H9 (cell line): ENCODE measurements at regions not wholly inside any gene's neighbourhood (a gene's known extent, or its start where the extent isn't known, plus 50 kb on each side); places are given as distances from the start of the nearest gene placed in this dataset.

Experiments
- DNase-seq: peaks from one replicate; pipeline ENCODE4 v3.0.0-alpha.2; 2017
- H2AFZ ChIP-seq: one replicate; pipeline ENCODE4 v1.6.1; 2013; ENCODE audit warnings: mild to moderate bottlenecking, low read length, control low read depth, moderate library complexity
- H2AK5ac ChIP-seq: 2 replicates; pipeline ENCODE4 v1.6.1; 2013; ENCODE audit warnings: low read length, control low read depth, mixed read lengths; ENCODE audit not compliant: insufficient read length
- H2BK120ac ChIP-seq: one replicate; pipeline ENCODE4 v1.6.1; 2013; ENCODE audit warnings: low read depth, mild to moderate bottlenecking, low read length, control low read depth, inconsistent platforms; ENCODE audit not compliant: poor library complexity, severe bottlenecking
- H2BK12ac ChIP-seq: 2 replicates; pipeline ENCODE4 v1.6.1; 2013; ENCODE audit warnings: low read length, control low read depth, mixed read lengths, low read depth; ENCODE audit not compliant: insufficient read length
- H2BK15ac ChIP-seq: 2 replicates; pipeline ENCODE4 v1.6.1; 2013; ENCODE audit warnings: low read depth, low read length, control low read depth
- H2BK20ac ChIP-seq: one replicate; pipeline ENCODE4 v1.6.1; 2013; ENCODE audit warnings: low read depth, mild to moderate bottlenecking, low read length, control low read depth, inconsistent platforms; ENCODE audit not compliant: poor library complexity, severe bottlenecking
- H2BK5ac ChIP-seq: 2 replicates; pipeline ENCODE4 v1.6.1; 2013; ENCODE audit warnings: low read length, control low read depth, mixed read lengths; ENCODE audit not compliant: insufficient read length
- H3K14ac ChIP-seq: 2 replicates; pipeline ENCODE4 v1.6.1; 2013; ENCODE audit warnings: low read length, control low read depth; ENCODE audit not compliant: insufficient read depth
- H3K18ac ChIP-seq: 2 replicates; pipeline ENCODE4 v1.6.1; 2013; ENCODE audit warnings: low read depth, mild to moderate bottlenecking, mixed read lengths, low read length, control low read depth; ENCODE audit not compliant: insufficient read length
- H3K23ac ChIP-seq: 2 replicates; pipeline ENCODE4 v1.6.1; 2013; ENCODE audit warnings: low read length, control low read depth, mixed read lengths, low read depth; ENCODE audit not compliant: insufficient read length
- H3K23me2 ChIP-seq: 2 replicates; pipeline ENCODE4 v1.6.1; 2013; ENCODE audit warnings: low read depth, mild to moderate bottlenecking, mixed read lengths, low read length, control low read depth; ENCODE audit not compliant: insufficient read length, poor library complexity, severe bottlenecking
- H3K27ac ChIP-seq: 2 replicates; pipeline ENCODE4 v1.5.1; 2013; ENCODE audit warnings: low read length, control low read depth, mixed read lengths, low read depth; ENCODE audit not compliant: insufficient read length
- H3K27me3 ChIP-seq: 2 replicates; pipeline ENCODE4 v1.6.1; 2013; ENCODE audit warnings: low read length, control low read depth, inconsistent platforms; ENCODE audit not compliant: insufficient read depth
- H3K4ac ChIP-seq: 2 replicates; pipeline ENCODE4 v1.6.1; 2013; ENCODE audit warnings: low read depth, mild to moderate bottlenecking, control low read depth, inconsistent platforms, low read length, moderate library complexity
- H3K4me1 ChIP-seq: 2 replicates; pipeline ENCODE4 v1.6.1; 2013; ENCODE audit warnings: low read length, control low read depth, inconsistent platforms; ENCODE audit not compliant: insufficient read depth
- H3K4me2 ChIP-seq: 2 replicates; pipeline ENCODE4 v1.6.1; 2013; ENCODE audit warnings: low read length, control low read depth, mixed read lengths; ENCODE audit not compliant: insufficient read length, insufficient read depth
- H3K56ac ChIP-seq: 2 replicates; pipeline ENCODE4 v1.6.1; 2013; ENCODE audit warnings: low read depth, mild to moderate bottlenecking, mixed read lengths, low read length, control low read depth; ENCODE audit not compliant: insufficient read length
- H3K79me1 ChIP-seq: 2 replicates; pipeline ENCODE4 v1.6.1; 2013; ENCODE audit warnings: low read depth, mild to moderate bottlenecking, moderate library complexity, low read length, control low read depth, inconsistent platforms; ENCODE audit not compliant: insufficient read depth, poor library complexity, severe bottlenecking
- H3K79me2 ChIP-seq: 2 replicates; pipeline ENCODE4 v1.6.1; 2013; ENCODE audit warnings: low read length, control low read depth, inconsistent platforms; ENCODE audit not compliant: insufficient read depth
- H3K9ac ChIP-seq: 2 replicates; pipeline ENCODE4 v1.6.1; 2013; ENCODE audit warnings: low read length, control low read depth, mixed read lengths; ENCODE audit not compliant: insufficient read length; ENCODE audit errors: extremely low read depth
- H3K9me3 ChIP-seq: one replicate; pipeline ENCODE4 v1.6.1; 2013; ENCODE audit warnings: low read depth, low read length, inconsistent platforms; ENCODE audit not compliant: control insufficient read depth
- H3T11ph ChIP-seq: one replicate; pipeline ENCODE4 v1.6.1; 2013; ENCODE audit warnings: mild to moderate bottlenecking, low read length, control low read depth, inconsistent platforms
- H4K20me1 ChIP-seq: one replicate; pipeline ENCODE4 v1.6.1; 2013; ENCODE audit not compliant: control insufficient read depth, insufficient read length, insufficient read depth
- H4K5ac ChIP-seq: 2 replicates; pipeline ENCODE4 v1.6.1; 2013; ENCODE audit warnings: low read depth, mild to moderate bottlenecking, mixed read lengths, low read length, control low read depth; ENCODE audit not compliant: insufficient read length
- H4K8ac ChIP-seq: replicated peaks from 2 replicates; pipeline ENCODE4 v1.6.1; 2013; ENCODE audit warnings: low read length, control low read depth, mixed read lengths, low read depth; ENCODE audit not compliant: insufficient read length
- H4K91ac ChIP-seq: 2 replicates; pipeline ENCODE4 v1.6.1; 2013; ENCODE audit warnings: low read depth, mild to moderate bottlenecking, moderate library complexity, mixed read lengths, low read length, control low read depth; ENCODE audit not compliant: insufficient read length
- H3K27ac Mint-ChIP-seq, 3 experiments: 2 replicates in 2 of 3; 3 replicates in 1 of 3; pipeline ENCODE4 v1.8.0; 2020 to 2021; ENCODE audit warnings: mixed read lengths in 3 of 3, mild to moderate bottlenecking in 1 of 3, moderate library complexity in 1 of 3
- H3K27me3 Mint-ChIP-seq: 2 replicates; pipeline ENCODE4 v1.8.0; 2021; ENCODE audit warnings: low read depth, mild to moderate bottlenecking, moderate library complexity, mixed read lengths
- H3K36me3 Mint-ChIP-seq, 3 experiments: 2 replicates in 2 of 3; 3 replicates in 1 of 3; pipeline ENCODE4 v1.8.0; 2020 to 2021; ENCODE audit warnings: low read depth in 3 of 3, mixed read lengths in 3 of 3; ENCODE audit not compliant: insufficient read depth in 1 of 3
- H3K4me1 Mint-ChIP-seq, 2 experiments: 2 replicates each; pipeline ENCODE4 v1.8.0; 2020; ENCODE audit warnings: mixed read lengths in 2 of 2
- H3K4me3 Mint-ChIP-seq, 2 experiments: 2 replicates in 1 of 2; 3 replicates in 1 of 2; pipeline ENCODE4 v1.8.0; 2020 to 2021; ENCODE audit warnings: mild to moderate bottlenecking in 2 of 2, mixed read lengths in 2 of 2, moderate library complexity in 1 of 2
- H3K9me3 Mint-ChIP-seq, 2 experiments: 2 replicates in 1 of 2; 3 replicates in 1 of 2; pipeline ENCODE4 v1.8.0; 2020; ENCODE audit warnings: mild to moderate bottlenecking in 2 of 2, mixed read lengths in 2 of 2, moderate library complexity in 1 of 2
- CTCF ChIP-seq: fragments of 200-600 bp; sonication (generic); conservative IDR thresholded peaks from 3 replicates; pipeline ENCODE4 v1.8.0; 2021; ENCODE audit warnings: antibody characterized with exemption, mild to moderate bottlenecking
- WGBS: extraction: QIAGEN DNeasy Blood & Tissue Kit; methylation state at CpG from one replicate; pipeline ENCODE4 v1.1.7; 2013; ENCODE audit warnings: missing lambda C conversion rate, low lambda C conversion rate, mixed read lengths; ENCODE audit not compliant: insufficient read length; ENCODE audit errors: extremely low coverage; 5-methylcytosine and 5-hydroxymethylcytosine counted together

- H2BK20ac ChIP-seq, result no peak overlapping the region
- no peak overlapping the region for H3K9ac ChIP-seq
- H4K20me1 ChIP-seq, result no peaks in the 10 kb centered on the region
- WGBS, result no CpG with 5 or more reads among the region's 2 CpGs
- H3K18ac ChIP-seq, result no peak overlapping the region
- Mint-ChIP-seq H3K27me3 (no peaks in the 10 kb centered on the region), H3K4me3 (no peak overlapping the region), H3K27ac (no peak overlapping the region), H3K36me3 (peaks cover 0 to 1% (median 0%) of the 10 kb centered on the region in 3 experiments; a peak in 2 of 7 replicates), H3K9me3 (peaks cover 3% of the 10 kb centered on the region in 2 experiments; a peak in 3 of 5 replicates), H3K4me1 (peaks cover 0 to 3% of the 10 kb centered on the region in 2 experiments; a peak in 1 of 4 replicates)
- no peak overlapping the region for H3K4me2 ChIP-seq
- no peaks in the 10 kb centered on the region for H3K79me1 ChIP-seq
- H4K5ac ChIP-seq, result no peak overlapping the region
- no peak overlapping the region for H3K23ac ChIP-seq
- no peaks in the 10 kb centered on the region for H3K79me2 ChIP-seq
- no peak overlapping the region for H2BK5ac ChIP-seq
- H2AFZ ChIP-seq, result no peak overlapping the region
- H2BK15ac ChIP-seq, result no peak overlapping the region
- H3K4ac ChIP-seq, result no peak overlapping the region
- H4K8ac ChIP-seq, result no peak overlapping the region
- H3K14ac ChIP-seq, result no peak overlapping the region
- no peak overlapping the region for H3K27ac ChIP-seq
- no peak for TF ChIP-seq CTCF
- H4K91ac ChIP-seq, result no peak overlapping the region
- no peaks in the 10 kb centered on the region for H3K27me3 ChIP-seq
- no peaks in the 10 kb centered on the region for H3K4me1 ChIP-seq
- DNase-seq, result no peak
- no peaks in the 10 kb centered on the region for H3K23me2 ChIP-seq
- no peak overlapping the region for H2AK5ac ChIP-seq
- H2BK120ac ChIP-seq, result no peak overlapping the region
- no peak overlapping the region for H3T11ph ChIP-seq
- H3K9me3 ChIP-seq, result no peaks in the 10 kb centered on the region
- no peak overlapping the region for H3K56ac ChIP-seq
- H2BK12ac ChIP-seq, result no peak overlapping the region
Measured at GRCh38 chr10:57925045-57925444, 342.6 kb downstream of the IPMK start.
